A673 (cell line): ENCODE measurements at regions not wholly inside any gene's neighbourhood (a gene's known extent, or its start where the extent isn't known, plus 50 kb on each side); places are given as distances from the start of the nearest gene placed in this dataset.

Experiments used
- CTCF ChIP-seq: fragments of 300-800, 200-600 bp; sonication (generic); conservative IDR thresholded peaks from 2 replicates; pipeline ENCODE4 v1.5.1; 2017; ENCODE audit warnings: low read depth, mild to moderate bottlenecking, antibody characterized with exemption, low read length, moderate library complexity, mixed read lengths
- EZH2 ChIP-seq: fragments of 200-600 bp; sonication (generic); IDR thresholded peaks from 2 replicates; pipeline ENCODE4 v1.6.1; 2017; ENCODE audit warnings: borderline replicate concordance, low read depth, mild to moderate bottlenecking, mixed read lengths, antibody characterized with exemption, low read length; ENCODE audit not compliant: poor library complexity, severe bottlenecking

DNA sequence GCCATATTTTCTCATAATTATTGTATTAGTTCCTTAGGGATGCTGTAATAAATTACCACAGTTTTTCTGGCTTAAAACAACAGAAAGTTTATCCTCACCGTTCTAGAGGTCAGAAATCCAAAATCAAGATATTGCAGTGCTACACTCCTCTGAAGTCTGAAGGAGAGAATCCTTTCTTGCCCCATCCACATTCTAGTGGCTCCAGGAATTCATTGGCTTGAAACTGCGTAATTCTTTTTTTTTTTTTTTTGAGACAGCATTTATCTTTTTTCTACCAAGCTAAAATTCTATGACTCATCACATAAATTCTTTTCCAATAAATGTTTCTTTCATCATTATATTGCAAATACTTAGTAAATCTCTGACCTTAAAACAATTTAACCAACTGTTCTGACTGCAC lies 451.0 kb upstream of the RGS18 start:
- no peak for TF ChIP-seq CTCF
- TF ChIP-seq EZH2, result no peak
